Neural cell (in vitro differentiated cells): ENCODE measurements at regions not wholly inside any gene's neighbourhood (a gene's known extent, or its start where the extent isn't known, plus 50 kb on each side); places are given as distances from the start of the nearest gene placed in this dataset.

Experiments
- CTCF ChIP-seq: fragments of 450-650 bp; IDR thresholded peaks from 2 replicates; pipeline ENCODE4 v1.5.1; 2014; ENCODE audit warnings: antibody characterized with exemption, mild to moderate bottlenecking, moderate library complexity; ENCODE audit not compliant: poor library complexity, severe bottlenecking
- EZH2 ChIP-seq: fragments of 200-600, 300-800 bp; shearing (Covaris generic), sonication (generic); IDR thresholded peaks from 2 replicates; pipeline ENCODE4 v1.6.1; 2014; ENCODE audit warnings: antibody characterized with exemption, low read length, borderline replicate concordance, mild to moderate bottlenecking; ENCODE audit not compliant: insufficient read depth, poor library complexity, severe bottlenecking
- POLR2AphosphoS5 ChIP-seq: IDR thresholded peaks from 2 replicates; pipeline ENCODE4 v1.6.1; 2012
- RAD21 ChIP-seq: fragments of 450-650 bp; conservative IDR thresholded peaks from 2 replicates; pipeline ENCODE4 v1.6.1; 2014; ENCODE audit warnings: antibody characterized with exemption, mild to moderate bottlenecking, moderate library complexity
- REST ChIP-seq: IDR thresholded peaks from 2 replicates; pipeline ENCODE4 v1.6.1; 2012; ENCODE audit warnings: borderline replicate concordance
- SMC3 ChIP-seq: fragments of 450-650 bp; conservative IDR thresholded peaks from 2 replicates; pipeline ENCODE4 v1.6.1; 2014; ENCODE audit warnings: antibody characterized with exemption, mild to moderate bottlenecking, moderate library complexity; ENCODE audit not compliant: poor library complexity

- TF ChIP-seq CTCF (no peak), EZH2 (no peak), RAD21 (no peak), POLR2AphosphoS5 (no peak), REST (no peak), SMC3 (no peak)
Observed at GRCh38 chr1:115545096-115545720, 96.6 kb upstream of the VANGL1 start.
